HG02588 (cell line): ENCODE measurements at regions not wholly inside any gene's neighbourhood (a gene's known extent, or its start where the extent isn't known, plus 50 kb on each side); places are given as distances from the start of the nearest gene placed in this dataset.
"Not testable (repeated sequence)": the region's sequence is repeated elsewhere in the genome, so short reads cannot be mapped to it uniquely, and the experiment has no call there.

ENCODE experiments used
- ATAC-seq: cut with Tn5 transposase; IDR thresholded peaks from one replicate; pipeline ENCODE4 v1.9.1; 2021; ENCODE audit warnings: mild to moderate bottlenecking, moderate library complexity; ENCODE audit not compliant: unreplicated experiment

DNA sequence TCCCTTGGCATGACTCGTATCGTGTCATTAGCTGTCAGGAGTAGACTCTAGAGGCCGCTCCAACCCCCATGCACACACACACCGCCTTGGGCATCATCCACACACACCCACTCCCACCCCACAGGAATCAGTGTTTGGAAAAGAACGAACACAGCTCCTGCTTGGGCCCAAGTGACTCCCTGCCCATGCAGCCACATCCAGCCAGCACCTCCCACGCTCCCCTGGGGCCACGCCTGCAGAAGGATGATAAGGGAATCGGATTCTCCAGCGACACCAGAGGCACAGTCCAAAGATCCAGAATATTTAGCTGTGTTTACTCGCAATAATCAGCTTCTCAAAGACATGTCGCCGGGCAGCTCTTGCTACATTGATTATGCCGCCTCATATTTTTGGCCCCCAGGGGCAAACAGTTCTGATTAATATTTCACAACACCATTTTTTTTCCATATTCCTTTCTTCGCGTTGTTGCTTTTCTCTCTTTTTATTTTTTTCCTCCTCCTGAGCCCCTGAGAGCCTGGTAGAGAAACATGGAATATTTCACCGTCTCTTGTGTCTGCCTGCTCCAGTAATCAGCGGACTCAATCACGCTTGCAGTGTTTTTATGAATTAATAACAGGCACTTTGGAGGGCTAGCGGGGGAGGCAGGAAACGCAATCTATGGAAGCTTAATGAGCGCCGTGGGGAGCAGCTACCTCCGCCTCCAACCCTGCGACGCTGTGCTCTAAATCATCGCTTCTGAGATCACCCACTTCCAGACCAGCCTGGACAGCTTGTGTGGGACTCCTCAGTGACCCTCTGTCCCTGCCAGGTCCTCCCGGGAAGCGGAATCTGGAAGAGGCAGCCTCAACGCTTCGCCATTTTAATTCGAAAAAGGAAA is 221.4 kb downstream of the TLE3 start:
- ATAC-seq, result no peak

DNA sequence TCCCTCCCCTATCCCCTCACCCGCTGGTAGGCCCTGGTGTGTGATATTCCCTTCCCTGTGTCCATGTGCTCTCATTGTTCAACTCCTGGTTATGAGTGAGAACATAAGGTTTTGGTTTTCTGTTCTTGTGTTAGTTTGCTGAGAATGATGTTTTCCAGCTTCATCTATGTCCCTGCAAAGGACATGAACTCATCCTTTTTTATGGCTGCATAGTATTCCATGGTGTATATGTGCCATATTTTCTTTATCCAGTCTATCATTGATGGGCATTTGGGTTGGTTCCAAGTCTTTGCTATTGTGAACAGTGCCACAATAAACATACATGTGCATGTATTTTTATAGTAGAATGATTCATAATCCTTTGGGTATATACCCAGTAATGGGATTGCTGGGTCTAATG is 217.8 kb downstream of the TLE3 start:
- not testable (repeated sequence) for ATAC-seq

DNA sequence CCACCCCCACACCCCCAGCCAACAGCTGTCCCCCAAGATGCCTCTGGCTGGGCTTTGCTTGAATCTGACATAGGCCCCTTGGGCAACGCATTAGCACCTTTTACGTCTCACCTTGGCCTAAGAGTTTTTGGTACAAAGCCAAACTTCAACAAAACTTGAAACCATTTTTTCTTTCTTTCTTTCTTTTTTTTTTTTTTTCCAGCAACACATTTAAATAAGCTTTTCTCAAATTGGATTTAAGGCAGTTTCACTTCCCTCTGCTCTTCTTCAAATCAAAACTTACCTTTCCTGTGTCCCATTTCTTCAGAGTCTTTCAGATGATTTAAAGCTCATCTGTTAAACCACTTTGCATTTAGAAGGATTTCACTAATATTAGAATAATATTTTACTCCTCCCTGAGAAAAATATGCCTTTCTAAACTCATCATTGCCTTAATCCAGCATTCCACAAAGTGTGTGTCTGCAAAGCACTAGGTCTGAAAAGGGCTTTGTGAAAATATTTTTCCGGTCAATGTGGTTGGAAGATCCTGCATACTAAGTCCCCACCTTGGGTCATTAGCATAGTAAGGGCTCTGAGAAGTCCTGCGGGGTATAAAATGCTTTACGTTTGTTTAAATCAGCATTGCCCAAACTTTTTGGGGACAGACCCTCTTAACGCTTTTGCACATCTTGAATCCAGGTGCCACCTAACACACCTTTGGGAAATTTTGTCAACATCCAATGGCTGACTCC is 217.0 kb downstream of the TLE3 start:
- no peak for ATAC-seq

DNA sequence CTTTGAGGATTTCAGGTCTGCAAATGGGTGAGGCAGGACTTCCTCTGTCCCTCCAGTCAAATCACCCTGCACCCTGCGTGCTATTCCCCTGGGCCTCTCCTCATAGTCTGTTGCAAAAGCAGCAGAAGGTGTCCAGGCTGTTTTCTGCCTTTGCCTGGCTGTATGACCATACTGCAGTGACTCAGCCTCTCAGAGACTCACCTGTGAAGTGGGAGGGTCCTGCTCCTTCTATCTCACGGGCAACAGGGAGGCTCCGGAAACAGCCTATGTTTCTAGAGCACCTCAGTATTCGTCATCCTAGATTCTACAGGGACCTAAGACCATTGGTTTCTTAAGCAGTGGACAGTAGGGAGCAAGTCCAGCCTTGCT is 216.4 kb downstream of the TLE3 start:
- no peak for ATAC-seq

DNA sequence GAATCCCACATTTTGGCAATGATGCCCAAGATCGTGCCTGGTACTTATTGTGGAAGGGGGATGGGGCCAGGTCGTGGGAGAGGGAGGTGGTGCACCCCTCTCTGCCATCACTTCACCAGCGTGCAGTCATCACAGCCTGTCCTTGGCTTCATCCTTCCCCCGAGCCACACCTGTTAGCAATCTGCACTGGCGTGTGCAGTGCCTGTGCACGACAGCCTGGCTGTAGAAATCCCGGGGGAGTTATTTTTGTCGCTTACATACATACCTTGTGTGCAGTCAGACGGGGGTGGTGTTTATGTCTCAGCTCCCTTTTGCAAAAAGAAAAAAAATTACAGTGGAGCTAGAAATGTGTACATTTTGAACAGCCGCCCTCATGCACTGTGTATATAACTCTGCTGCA is 216.0 kb downstream of the TLE3 start:
- ATAC-seq, result peak; percentile 71

DNA sequence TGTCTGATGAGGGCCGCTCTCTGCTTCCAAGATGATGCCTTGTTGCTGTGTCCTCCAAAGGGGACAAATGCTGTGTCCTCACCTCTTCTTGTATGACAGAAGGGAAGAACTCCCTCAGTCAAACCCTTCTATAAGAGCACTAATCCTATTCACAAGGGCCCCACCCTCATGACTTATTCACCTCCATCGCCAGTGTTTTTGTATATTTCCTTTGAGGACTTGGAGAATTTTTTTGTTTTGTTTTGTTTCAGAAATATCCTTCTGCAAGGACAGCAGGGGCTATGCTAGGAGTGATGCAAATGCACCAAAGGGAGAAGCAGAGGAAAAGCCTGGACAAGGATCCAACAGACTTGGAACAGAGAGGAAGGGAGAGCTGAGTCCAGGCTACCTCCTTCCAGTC is 214.4 kb downstream of the TLE3 start:
- ATAC-seq, result no peak

DNA sequence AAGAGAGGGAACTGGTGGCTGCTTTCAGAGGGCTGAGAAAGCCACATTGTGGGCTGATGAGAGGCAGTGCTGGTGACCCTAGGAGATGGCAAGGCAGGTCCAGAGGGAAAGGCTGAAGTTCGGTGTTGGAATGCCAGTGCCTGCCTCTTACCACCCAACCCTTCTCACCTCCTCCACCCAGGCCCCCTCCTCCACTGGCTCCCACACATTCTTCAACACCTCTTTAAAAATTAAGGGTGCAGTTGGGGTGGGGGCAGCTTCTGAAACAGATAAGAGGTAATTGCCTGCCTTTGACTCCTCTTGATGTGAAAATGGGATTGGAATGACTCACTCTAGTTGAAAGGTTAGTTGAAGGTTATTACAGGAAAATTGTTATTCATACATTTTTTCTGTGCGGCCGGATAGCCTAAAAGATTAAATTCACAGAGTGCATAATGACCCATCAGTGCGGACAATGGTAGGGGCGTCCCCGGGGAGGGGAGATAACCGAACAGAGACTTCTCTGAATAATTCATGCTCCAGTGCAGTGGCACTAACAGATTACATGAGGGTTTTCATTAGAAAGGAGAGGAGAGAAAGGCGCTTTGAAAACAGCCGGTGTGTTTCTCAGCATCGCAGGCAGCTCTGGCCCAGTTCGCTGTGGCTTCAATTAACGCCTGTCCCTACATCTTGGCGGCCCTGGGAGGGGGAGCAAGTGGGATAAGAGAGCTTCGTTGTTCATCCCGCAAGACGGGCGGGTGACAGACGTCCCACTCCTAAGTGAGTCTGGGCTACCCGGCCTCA is 212.4 kb downstream of the TLE3 start:
- ATAC-seq, result no peak

DNA sequence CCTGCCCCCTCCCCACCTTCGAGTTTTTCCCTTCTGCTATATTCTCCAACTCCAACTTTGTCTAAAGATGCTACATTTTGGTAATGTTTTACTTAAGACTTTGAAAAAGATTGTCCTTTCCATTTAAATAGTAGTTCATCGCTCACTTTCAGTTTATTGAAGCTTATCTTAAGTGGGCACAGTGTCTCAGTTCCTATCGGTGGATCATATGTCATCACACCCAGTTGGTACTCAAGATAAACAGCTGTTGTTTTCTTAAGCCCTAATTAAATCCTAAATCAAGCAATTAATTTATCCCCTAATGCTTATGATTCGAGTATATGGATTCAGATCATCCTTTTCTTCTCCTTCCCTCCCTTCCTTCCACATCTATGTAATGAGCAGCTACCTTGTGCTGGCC is 210.7 kb downstream of the TLE3 start:
- no peak for ATAC-seq

DNA sequence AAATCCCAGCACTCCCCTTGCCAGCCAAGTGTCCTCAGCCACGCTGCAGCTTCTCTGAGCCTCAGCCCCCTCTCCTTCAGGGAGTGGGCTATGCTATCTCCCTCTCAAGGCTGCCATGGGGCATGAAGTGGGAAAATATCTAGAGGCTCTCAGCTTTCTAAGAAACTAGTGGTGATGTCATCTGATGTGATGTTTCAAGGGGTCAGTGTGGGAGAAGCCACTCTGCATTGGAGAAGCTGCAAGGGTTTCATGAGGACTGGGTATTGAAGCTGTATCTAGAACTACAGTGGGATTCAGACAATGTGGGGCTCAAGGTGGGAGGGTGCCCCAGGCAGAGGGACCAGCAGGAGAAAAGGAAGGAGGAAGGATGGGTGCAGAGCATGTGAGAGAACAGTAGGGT is 210.2 kb downstream of the TLE3 start:
- no peak for ATAC-seq

DNA sequence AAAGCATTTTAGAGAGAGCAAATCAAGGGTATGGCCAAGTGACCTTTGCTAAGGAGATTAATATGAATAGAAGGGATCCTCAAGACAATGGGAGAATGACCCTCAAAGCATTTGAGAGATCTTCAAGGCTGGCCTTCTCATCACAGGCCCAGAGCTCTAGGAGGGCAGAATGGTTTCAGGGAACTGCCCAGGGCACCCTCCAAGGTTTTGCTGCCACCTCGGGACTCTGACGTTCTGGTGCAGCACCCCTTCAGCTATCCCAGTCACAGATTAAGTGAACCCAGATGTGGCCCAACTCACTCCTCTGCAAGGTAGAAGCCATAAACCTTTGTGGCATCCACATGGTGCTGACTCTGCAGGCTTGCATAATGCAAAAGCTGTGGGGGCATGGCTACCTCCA is 209.3 kb downstream of the TLE3 start:
- ATAC-seq, result no peak

DNA sequence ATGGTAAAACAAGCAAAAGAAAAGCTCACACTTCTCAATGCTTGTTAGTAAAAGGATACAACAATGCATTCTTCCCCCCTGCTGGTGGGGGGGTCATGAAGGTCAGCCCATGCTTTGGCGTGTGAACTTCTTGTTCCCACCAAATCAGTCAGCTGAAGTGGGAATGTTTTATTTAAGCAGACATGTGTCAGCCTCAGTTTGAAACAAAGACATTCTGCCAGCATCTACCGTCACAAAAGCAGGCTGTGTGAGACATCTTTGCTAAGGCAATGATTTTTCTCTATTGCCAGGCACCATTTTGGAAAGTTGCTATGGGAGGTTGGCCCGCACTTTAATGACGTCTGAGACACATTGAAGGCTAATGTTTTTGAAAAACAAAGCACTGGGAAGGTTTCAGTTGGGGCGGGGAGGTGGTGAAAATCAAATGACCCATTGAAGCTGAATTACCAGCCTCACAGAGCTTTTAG is 206.6 kb downstream of the TLE3 start:
- no peak for ATAC-seq

DNA sequence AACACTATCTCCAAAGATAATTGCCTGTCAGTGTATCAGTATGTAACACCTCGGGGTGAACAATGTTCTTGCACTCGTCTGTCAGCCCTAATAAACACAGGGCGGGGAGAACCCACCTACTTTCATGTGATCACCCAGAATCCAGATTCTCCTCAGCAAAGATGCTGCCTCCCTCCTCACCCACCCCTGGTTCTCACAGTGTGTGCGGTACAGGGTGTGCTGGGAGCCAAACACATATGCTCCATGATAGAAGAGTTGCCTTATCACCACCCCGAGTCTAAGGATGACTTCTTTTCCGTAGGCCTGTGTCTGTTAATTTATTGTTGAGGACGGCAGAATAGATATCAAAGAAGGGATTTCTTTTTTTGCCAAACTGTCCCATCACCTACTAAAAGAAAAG is 206.1 kb downstream of the TLE3 start:
- no peak for ATAC-seq

DNA sequence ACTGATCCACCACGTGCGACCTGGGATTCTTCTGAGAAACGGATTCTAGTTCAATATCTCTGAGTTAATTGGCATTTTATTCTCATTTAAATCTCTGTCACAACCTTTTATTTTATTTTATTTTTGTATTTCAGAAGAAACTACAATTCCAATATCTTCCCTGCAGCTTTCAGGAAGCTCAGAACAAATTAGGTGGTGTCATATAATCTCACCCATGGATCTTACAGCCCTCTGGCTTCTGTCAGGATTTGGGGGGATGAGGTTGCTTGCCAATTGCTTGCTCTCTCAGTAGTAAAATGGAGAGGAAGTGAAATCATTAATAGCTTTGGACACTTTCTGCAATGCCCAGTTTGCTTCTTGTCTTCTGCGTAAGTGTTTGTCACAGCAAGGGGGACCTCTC is 205.4 kb downstream of the TLE3 start:
- no peak for ATAC-seq

DNA sequence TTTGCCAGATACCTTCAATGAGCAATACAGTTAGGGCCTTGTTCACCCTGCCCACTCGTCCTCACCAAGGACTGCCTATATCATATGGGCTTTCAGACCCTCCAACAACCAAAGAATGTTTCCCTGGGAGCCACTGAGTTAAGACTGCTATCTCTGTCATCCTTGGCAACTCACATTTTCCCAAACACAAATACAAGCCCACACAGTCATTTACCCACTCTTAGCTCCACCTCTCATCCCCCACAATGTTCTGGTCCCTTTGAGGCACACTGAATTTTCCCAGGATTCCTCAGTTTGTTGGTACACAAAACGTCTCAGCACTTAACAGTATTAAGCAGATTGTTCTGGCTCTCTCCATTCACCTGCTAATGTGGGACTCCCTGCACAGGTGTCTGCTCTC is 204.6 kb downstream of the TLE3 start:
- ATAC-seq, result no peak

DNA sequence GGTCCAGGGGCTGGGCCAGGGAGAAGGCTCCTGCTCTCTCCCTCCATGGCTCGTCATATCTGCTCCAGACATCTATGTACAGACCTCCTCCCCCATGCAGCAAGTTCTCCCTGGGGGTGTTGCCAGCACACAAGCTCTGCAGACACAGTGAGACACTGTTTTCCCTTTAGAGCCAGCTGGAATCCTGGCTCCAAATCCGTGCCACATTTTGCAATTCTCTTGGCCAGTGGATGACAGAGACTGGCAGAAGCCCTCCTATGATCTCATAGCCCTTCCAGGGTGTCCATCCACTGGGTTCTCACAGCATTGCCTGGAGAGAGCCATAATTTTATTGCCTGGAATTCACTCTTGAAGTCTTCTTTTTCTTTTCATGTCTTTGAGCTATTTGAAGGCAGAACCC is 203.9 kb downstream of the TLE3 start:
- ATAC-seq, result no peak

DNA sequence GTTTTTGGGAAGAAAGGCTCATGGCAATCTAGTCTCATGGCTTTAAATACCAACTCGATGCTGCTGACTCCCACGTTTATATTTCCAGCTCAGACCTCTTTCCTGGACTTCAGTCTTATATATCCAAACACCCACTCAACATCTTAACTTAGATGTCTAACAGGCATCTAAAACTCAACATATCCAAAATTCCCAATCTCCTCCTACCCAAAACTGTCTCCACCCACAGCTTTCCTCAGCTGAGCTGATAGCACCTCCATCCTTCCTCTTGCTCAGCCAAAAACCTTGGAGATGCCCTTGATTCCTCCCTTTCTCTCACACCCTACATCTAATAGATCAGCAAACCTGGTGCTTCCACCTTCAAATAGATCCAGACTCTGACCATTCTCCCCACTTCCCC is 202.5 kb downstream of the TLE3 start:
- ATAC-seq, result no peak

DNA sequence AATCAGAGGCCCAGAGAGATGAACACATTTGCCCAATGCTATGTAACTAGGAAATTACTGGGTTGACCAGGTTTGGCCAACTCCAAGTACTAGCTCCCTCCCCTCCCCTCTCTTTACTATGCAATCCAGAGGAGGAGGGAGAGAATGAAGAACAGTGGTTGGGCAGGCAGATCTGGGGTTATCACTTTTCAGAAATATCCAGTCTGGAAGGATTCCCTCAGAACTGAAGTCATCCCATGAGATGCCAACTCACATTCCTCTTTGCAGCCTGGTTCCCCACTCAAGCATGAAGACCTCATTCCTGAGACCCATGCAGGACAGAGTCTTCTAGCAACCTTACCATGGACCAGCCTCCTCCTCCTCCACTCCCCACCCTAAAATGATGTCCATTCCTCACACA is 201.1 kb downstream of the TLE3 start:
- ATAC-seq, result no peak

DNA sequence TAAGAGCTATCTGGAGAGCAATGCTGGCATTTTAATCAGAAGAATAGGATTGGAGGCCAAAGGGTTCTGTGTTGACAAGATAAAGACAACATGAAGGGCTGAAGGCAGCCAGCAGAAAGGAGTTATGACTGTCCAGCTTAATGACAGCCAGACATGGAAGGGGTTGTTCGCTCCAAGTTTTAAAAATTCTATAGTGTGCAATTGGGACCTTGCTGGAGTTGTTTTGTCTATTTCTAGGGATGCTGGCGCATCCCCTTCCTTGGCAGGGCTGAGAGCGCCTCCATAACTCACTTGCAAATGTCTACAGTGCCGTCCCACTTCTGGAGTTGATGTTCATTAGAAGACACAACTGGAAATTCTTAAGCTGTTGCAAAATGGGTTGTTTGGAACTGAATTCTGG is 200.7 kb downstream of the TLE3 start:
- no peak for ATAC-seq

DNA sequence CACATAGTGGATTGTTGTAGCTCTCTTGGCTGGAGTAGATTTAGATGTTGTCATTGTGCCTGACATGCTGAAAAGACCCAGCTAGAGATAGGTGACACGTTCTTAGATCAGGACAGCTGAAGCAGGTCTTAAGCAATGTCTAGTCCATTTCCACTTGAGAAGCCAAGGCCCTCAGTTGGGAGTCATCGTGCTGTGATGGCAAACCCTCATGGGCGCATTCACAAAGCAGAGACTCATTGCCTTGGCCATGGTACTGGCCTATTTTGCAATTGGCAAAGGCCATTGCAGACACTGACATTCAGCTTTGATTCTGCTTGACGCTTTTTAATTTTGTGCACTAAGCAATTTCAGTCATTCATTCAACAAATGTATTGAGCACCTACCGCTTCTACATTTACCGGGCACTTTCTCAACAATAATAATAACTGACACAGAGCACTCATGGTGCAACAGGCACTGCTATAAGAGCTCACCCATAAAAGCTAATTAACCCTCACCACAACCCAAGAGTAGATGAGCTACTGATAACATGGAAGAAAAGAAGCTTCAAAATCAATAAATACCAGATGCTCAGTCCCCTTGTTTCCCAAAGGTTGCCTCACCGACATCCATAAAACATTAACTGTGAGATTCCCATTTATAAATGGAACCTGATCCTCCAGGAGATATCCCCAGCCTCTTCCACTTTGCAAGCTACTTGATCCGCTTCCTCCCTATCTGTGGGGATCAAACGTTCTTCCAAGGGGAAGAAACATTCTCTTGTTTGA is 200.1 kb downstream of the TLE3 start:
- ATAC-seq, result no peak

DNA sequence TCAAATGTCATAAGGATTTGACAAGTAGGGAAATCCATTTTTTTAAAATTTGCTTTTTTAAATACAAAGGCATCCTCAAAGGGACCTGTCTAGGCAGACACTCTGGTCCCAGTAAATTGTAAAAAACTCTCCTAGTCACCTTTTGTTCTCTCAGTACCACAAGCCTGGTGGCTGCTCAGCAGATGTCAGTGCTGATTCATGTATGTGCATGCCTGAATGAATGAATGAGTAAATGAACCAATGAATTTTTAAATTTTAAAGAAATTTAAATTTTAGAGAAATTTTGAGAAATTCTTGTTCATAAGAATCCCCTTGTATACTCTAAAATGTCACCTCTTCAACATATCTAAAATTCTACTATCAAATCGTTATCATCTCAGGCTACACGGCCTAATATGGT is 199.5 kb downstream of the TLE3 start:
- ATAC-seq, result no peak
